ENCODE measurements at regions not wholly inside any gene's neighbourhood (a gene's known extent, or its start where the extent isn't known, plus 50 kb on each side); places are given as distances from the start of the nearest gene placed in this dataset.

GRCh38 chr14:54213536-54213935, 183.3 kb upstream of the CDKN3 start:
- Histone ChIP-seq H3K27me3 (ENCODE audit: insufficient read depth, low read depth) (no peaks in the 10 kb centered on the region), H4K20me1 (ENCODE audit: insufficient read depth) (no peaks in the 10 kb centered on the region), H3K4me1 (replicated peaks; ENCODE audit: insufficient read depth) (peaks cover 21% of the 10 kb centered on the region), H3F3A (ENCODE audit: insufficient read depth, low read depth) (no peaks in the 10 kb centered on the region), H3K27ac (no peak overlapping the region), H3K4me2 (no peak overlapping the region), H3K9me3 (ENCODE audit: insufficient read depth, low read depth) (peaks cover 3% of the 10 kb centered on the region; the same call in 1 of the 2 replicates), H2AFZ (no peak overlapping the region), H3K36me3 (ENCODE audit: low read depth) (no peaks in the 10 kb centered on the region), H3K79me2 (ENCODE audit: low read depth) (no peaks in the 10 kb centered on the region), H3K9me2 (ENCODE audit: insufficient read depth) (no peaks in the 10 kb centered on the region), H3K4me3 (no peak overlapping the region)
- no peak for DNase-seq
- CTCF ChIA-PET, result no interaction called here
- intact Hi-C loops (cut with micrococcal nuclease; ENCODE audit: unreplicated experiment), result loop anchor here (5.0 kb wide), 1 partner anchor 99 kb away; no protein-coding TSS in a partner anchor
- POLR2A ChIA-PET (ENCODE audit: unreplicated experiment), result no interaction called here
- BruUV-seq (replicated peaks), result no TSS peak
- TF ChIP-seq EZH2 (IDR thresholded peaks at IDR 0.05; ENCODE audit: low read depth) (no peak), CTCF (conservative IDR thresholded peaks at IDR 0.05) (no peak)

- no TSS peak for BruUV-seq (replicated peaks)
- H3K9me3 ChIP-seq (ENCODE audit: insufficient read depth, low read depth), result peaks cover 3% of the 10 kb centered on the region; the same call in 1 of the 2 replicates
- no peaks in the 10 kb centered on the region for H3K9me2 ChIP-seq (ENCODE audit: insufficient read depth)
- H3K79me2 ChIP-seq (ENCODE audit: low read depth), result no peaks in the 10 kb centered on the region
- peaks cover 6% of the 10 kb centered on the region for H3K4me1 ChIP-seq (replicated peaks; ENCODE audit: insufficient read depth)
- intact Hi-C loops (cut with micrococcal nuclease; ENCODE audit: unreplicated experiment), result no loop called here
- no peaks in the 10 kb centered on the region for H4K20me1 ChIP-seq (ENCODE audit: insufficient read depth)
- no peaks in the 10 kb centered on the region for H3K27me3 ChIP-seq (ENCODE audit: insufficient read depth, low read depth)
- H3K4me3 ChIP-seq, result no peak overlapping the region
- no peak for DNase-seq
- no peaks in the 10 kb centered on the region for H3F3A ChIP-seq (ENCODE audit: insufficient read depth, low read depth)
- no peak overlapping the region for H3K4me2 ChIP-seq
- no peak overlapping the region for H2AFZ ChIP-seq
- POLR2A ChIA-PET (ENCODE audit: unreplicated experiment), result no interaction called here
- no peak overlapping the region for H3K27ac ChIP-seq
- CTCF ChIA-PET, result no interaction called here
- TF ChIP-seq EZH2 (IDR thresholded peaks at IDR 0.05; ENCODE audit: low read depth) (no peak), CTCF (conservative IDR thresholded peaks at IDR 0.05) (no peak)
- no peaks in the 10 kb centered on the region for H3K36me3 ChIP-seq (ENCODE audit: low read depth)
Measured at GRCh38 chr14:54216827-54217226, 180.0 kb upstream of the CDKN3 start.

- Histone ChIP-seq H2AFZ (no peak overlapping the region), H3K4me2 (no peak overlapping the region)
- intact Hi-C loops (cut with micrococcal nuclease; ENCODE audit: unreplicated experiment), result no loop called here
Measured at GRCh38 chr14:54219261-54220070, 177.3 kb upstream of the CDKN3 start.

More at GRCh38 chr14:54219261-54220070, 177.3 kb upstream of the CDKN3 start:
- H3K4me3 ChIP-seq, result no peak overlapping the region
- no peaks in the 10 kb centered on the region for H3K79me2 ChIP-seq (ENCODE audit: low read depth)
- no peaks in the 10 kb centered on the region for H4K20me1 ChIP-seq (ENCODE audit: insufficient read depth)
- peaks cover 3% of the 10 kb centered on the region; the same call in 1 of the 2 replicates for H3K9me3 ChIP-seq (ENCODE audit: insufficient read depth, low read depth)
- ChIA-PET POLR2A (ENCODE audit: unreplicated experiment) (no interaction called here), CTCF (no interaction called here)
- H3K27ac ChIP-seq, result no peak overlapping the region
- DNase-seq, result no peak
- H3K27me3 ChIP-seq (ENCODE audit: insufficient read depth, low read depth), result no peaks in the 10 kb centered on the region
- no TSS peak for BruUV-seq (replicated peaks)
- H3K9me2 ChIP-seq (ENCODE audit: insufficient read depth), result no peaks in the 10 kb centered on the region
- no peaks in the 10 kb centered on the region for H3K36me3 ChIP-seq (ENCODE audit: low read depth)
- no peak for TF ChIP-seq CTCF (conservative IDR thresholded peaks at IDR 0.05)
- TF ChIP-seq EZH2 (IDR thresholded peaks at IDR 0.05; ENCODE audit: low read depth), result no peak
- H3K4me1 ChIP-seq (replicated peaks; ENCODE audit: insufficient read depth), result no peaks in the 10 kb centered on the region
- H3F3A ChIP-seq (ENCODE audit: insufficient read depth, low read depth), result no peaks in the 10 kb centered on the region
